Suprapubic skin (tissue), 4 donors: ENCODE measurements at regions not wholly inside any gene's neighbourhood (a gene's known extent, or its start where the extent isn't known, plus 50 kb on each side); places are given as distances from the start of the nearest gene placed in this dataset.

ENCODE experiments used
- DNase-seq, 2 donors: peaks; one replicate each; pipeline ENCODE4 v3.0.0-alpha.2; 2019; ENCODE audit warnings: low spot score in 2 of 2
- H3K27ac ChIP-seq: fragments of 200-600 bp; sonication (generic); one replicate; pipeline ENCODE4 v1.5.1; 2019
- H3K27me3 ChIP-seq: fragments of 200-600 bp; sonication (generic); one replicate; pipeline ENCODE4 v1.5.1; 2019
- H3K36me3 ChIP-seq: fragments of 200-600 bp; sonication (generic); one replicate; pipeline ENCODE4 v1.5.1; 2019
- H3K4me1 ChIP-seq: fragments of 200-600 bp; sonication (generic); one replicate; pipeline ENCODE4 v1.5.1; 2019
- H3K4me3 ChIP-seq: fragments of 200-600 bp; sonication (generic); one replicate; pipeline ENCODE4 v1.5.1; 2019; ENCODE audit warnings: mild to moderate bottlenecking
- H3K9me3 ChIP-seq: fragments of 200-600 bp; sonication (generic); one replicate; pipeline ENCODE4 v1.5.1; 2019
- EP300 ChIP-seq: sonication (generic); formaldehyde crosslinking; IDR thresholded peaks from one replicate; pipeline ENCODE4 v1.6.1; 2017; ENCODE audit warnings: antibody characterized with exemption
- POLR2A ChIP-seq, 2 donors: fragments of 450-650 bp; IDR thresholded peaks; one replicate each; pipeline ENCODE4 v1.6.1; 2017; ENCODE audit warnings: antibody characterized with exemption in 2 of 2, mild to moderate bottlenecking in 2 of 2, moderate library complexity in 2 of 2
- POLR2AphosphoS5 ChIP-seq, 3 donors: sonication (generic); formaldehyde crosslinking; IDR thresholded peaks; one replicate each; pipeline ENCODE4 v1.6.1; 2017; ENCODE audit warnings: antibody characterized with exemption in 3 of 3
- WGBS: methylation state at CpG from one replicate; pipeline ENCODE4 v1.1.5; 2018; 5-methylcytosine and 5-hydroxymethylcytosine counted together
- TF ChIP-seq, protein P1 (sequence below), 2 donors: fragments of 200-600 bp in 1 of 2; fragments of 450-650 bp in 1 of 2; sonication (generic) in 1 of 2; IDR thresholded peaks; one replicate each; pipeline ENCODE4 v1.5.1; 2016 to 2019; ENCODE audit warnings: antibody characterized with exemption in 2 of 2, mild to moderate bottlenecking in 1 of 2, moderate library complexity in 1 of 2

DNA sequence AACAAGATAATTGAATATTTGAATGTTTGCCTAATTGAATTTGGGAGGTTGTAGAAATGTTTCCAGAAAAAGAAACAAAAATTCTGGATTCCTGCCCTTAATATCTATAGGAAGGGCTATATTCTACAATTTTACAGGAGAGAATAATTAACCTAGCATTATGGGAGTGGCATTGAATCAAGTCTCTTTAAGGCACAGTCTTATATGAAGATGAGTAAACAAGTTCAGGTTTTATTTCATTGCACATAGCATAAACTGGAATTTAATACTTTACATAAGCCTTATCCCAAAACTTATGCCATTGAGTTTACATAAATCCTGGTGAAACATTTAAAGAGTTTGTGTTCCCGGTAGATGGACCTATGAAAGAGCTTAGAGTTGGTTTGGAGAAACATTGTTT, 138.1 kb upstream of the ADAMTSL1 start:
- no peak for TF ChIP-seq EP300
- no peak for TF ChIP-seq POLR2AphosphoS5 (IDR thresholded peaks at IDR 0.05)
- WGBS: 93% methylated on average over 1 of the region's 1 CpG
- Histone ChIP-seq H3K36me3 (no peaks in the 10 kb centered on the region), H3K9me3 (no peaks in the 10 kb centered on the region), H3K27me3 (no peaks in the 10 kb centered on the region), H3K4me3 (no peak overlapping the region), H3K4me1 (no peaks in the 10 kb centered on the region), H3K27ac (no peak overlapping the region)
- DNase-seq: no peak

DNA sequence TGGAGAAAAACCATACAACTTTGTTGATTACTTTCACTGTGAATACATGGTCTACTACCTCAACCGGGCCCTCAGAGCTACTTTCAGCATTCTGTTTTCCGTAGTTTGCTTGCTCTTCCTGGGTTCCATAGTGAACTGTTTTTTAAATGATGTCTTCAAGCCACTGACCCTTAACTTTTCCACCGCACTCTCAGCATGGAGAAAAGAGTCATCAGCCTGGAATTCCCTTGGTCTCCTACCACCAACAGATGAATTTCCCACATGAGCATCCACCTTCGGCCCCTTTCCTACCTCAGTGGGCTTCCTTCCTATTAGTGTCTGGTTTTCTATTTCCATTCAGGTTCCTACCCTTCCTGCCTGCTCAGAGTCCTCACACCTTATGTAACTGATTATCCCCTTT, 135.9 kb upstream of the ADAMTSL1 start:
- no peak for DNase-seq
- 97% methylated on average over 4 of the region's 4 CpGs for WGBS

DNA sequence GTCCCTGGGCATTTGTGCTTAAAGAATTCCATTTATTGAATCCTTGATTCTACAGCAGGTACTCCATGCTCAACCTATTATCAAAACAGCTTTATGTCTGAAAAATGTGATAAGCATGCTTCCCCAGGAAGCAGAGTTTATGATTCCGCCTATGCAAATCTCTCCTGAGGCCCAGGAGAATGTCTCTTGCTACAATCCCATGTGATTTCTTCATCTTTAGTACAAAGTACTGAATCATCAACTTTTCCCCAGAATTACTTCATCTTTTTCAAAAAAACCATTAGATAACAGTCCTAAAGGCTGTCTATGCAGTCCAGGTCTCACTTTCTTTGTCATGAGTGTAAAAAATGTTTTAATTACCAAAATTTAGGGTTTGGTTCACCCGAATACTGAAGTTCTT, 130.2 kb upstream of the ADAMTSL1 start:
- TF ChIP-seq POLR2AphosphoS5 (IDR thresholded peaks at IDR 0.05): no peak
- no peak for TF ChIP-seq POLR2A (IDR thresholded peaks at IDR 0.05)
- TF ChIP-seq EP300: no peak
- TF ChIP-seq, protein P1, sequence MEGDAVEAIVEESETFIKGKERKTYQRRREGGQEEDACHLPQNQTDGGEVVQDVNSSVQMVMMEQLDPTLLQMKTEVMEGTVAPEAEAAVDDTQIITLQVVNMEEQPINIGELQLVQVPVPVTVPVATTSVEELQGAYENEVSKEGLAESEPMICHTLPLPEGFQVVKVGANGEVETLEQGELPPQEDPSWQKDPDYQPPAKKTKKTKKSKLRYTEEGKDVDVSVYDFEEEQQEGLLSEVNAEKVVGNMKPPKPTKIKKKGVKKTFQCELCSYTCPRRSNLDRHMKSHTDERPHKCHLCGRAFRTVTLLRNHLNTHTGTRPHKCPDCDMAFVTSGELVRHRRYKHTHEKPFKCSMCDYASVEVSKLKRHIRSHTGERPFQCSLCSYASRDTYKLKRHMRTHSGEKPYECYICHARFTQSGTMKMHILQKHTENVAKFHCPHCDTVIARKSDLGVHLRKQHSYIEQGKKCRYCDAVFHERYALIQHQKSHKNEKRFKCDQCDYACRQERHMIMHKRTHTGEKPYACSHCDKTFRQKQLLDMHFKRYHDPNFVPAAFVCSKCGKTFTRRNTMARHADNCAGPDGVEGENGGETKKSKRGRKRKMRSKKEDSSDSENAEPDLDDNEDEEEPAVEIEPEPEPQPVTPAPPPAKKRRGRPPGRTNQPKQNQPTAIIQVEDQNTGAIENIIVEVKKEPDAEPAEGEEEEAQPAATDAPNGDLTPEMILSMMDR (IDR thresholded peaks at IDR 0.05): no peak
- H3K36me3 ChIP-seq: no peaks in the 10 kb centered on the region
- 93% methylated on average over 2 of the region's 2 CpGs for WGBS
- no peaks in the 10 kb centered on the region for H3K27me3 ChIP-seq
- DNase-seq: no peak
- H3K27ac ChIP-seq: no peak overlapping the region
- H3K4me1 ChIP-seq: no peaks in the 10 kb centered on the region
- H3K4me3 ChIP-seq: no peak overlapping the region
- no peaks in the 10 kb centered on the region for H3K9me3 ChIP-seq

More for the DNA sequence above, 135.9 kb upstream of the ADAMTSL1 start:
- Histone ChIP-seq H3K9me3 (no peaks in the 10 kb centered on the region), H3K4me3 (no peak overlapping the region), H3K4me1 (no peaks in the 10 kb centered on the region), H3K36me3 (no peaks in the 10 kb centered on the region), H3K27ac (no peak overlapping the region), H3K27me3 (no peaks in the 10 kb centered on the region)
- no peak for TF ChIP-seq POLR2AphosphoS5 (IDR thresholded peaks at IDR 0.05)
- TF ChIP-seq, protein P1 (IDR thresholded peaks at IDR 0.05): no peak
- TF ChIP-seq POLR2A (IDR thresholded peaks at IDR 0.05): no peak
- TF ChIP-seq EP300: no peak

DNA sequence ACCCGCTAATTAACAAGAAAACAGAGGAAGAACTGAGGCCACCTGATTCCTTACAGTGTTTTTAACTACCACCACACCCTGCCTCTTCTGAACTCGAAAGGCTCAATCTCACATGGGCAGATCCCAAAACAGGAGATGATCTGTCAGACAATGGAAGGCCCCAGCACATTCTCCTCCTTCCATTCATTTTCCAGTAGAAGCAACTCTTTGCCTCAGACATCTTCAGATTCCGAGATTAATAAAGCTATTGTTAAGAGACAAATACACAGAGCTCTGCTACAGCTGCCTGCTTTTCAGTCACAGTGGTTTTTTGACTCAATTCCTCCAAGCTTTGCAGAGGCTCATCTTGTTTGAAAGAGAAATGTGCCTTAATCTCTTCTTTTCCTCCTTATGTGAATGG, 127.2 kb upstream of the ADAMTSL1 start:
- Histone ChIP-seq H3K36me3 (no peaks in the 10 kb centered on the region), H3K27me3 (no peaks in the 10 kb centered on the region), H3K9me3 (no peaks in the 10 kb centered on the region), H3K27ac (no peak overlapping the region), H3K4me1 (no peaks in the 10 kb centered on the region), H3K4me3 (no peak overlapping the region)
- DNase-seq: no peak
- TF ChIP-seq, protein P1 (IDR thresholded peaks at IDR 0.05): no peak
- TF ChIP-seq POLR2AphosphoS5 (IDR thresholded peaks at IDR 0.05) (no peak), EP300 (no peak)
- 78% methylated on average over 3 of the region's 3 CpGs for WGBS

DNA sequence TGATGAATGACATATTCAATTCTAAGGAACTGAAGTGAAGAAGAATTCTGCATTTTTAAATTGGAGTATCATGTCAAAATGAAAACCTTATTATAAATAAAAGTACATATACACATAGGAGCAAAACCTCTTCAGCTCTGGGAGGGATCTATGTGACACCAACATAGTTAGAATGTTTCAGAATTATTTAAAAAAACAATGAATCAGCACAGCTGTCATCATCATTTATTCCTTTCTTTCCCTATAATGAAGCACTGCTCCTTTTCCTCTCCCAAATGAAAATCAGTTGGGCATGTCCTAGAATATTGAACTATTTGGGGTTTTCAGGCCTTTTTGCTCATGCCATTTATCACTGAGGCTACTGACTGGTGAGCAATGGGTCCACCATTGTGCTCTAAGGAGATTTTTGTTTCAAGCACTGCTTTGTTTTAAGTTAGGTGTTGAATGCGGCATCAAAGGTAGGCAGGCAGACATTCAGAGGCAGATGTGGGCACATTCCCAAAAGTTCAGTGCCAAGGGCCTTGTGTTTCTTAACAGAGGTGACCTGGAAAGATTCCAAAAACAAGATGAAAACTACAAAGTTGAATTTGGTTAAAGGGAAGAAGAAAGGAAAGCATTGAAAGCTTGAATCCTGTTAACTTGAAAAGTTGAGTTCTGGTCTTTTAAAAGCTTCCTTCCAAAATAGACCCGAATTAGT, 126.4 kb upstream of the ADAMTSL1 start:
- no peaks in the 10 kb centered on the region for H3K4me1 ChIP-seq
- no peak for DNase-seq
- no peak overlapping the region for H3K27ac ChIP-seq
- H3K4me3 ChIP-seq: no peak overlapping the region
- TF ChIP-seq POLR2A (IDR thresholded peaks at IDR 0.05) (no peak), POLR2AphosphoS5 (IDR thresholded peaks at IDR 0.05) (no peak)
- TF ChIP-seq, protein P1 (IDR thresholded peaks at IDR 0.05): no peak
- no peaks in the 10 kb centered on the region for H3K27me3 ChIP-seq
- H3K36me3 ChIP-seq: no peaks in the 10 kb centered on the region
- no peaks in the 10 kb centered on the region for H3K9me3 ChIP-seq
- 43% methylated on average over 2 of the region's 2 CpGs for WGBS

DNA sequence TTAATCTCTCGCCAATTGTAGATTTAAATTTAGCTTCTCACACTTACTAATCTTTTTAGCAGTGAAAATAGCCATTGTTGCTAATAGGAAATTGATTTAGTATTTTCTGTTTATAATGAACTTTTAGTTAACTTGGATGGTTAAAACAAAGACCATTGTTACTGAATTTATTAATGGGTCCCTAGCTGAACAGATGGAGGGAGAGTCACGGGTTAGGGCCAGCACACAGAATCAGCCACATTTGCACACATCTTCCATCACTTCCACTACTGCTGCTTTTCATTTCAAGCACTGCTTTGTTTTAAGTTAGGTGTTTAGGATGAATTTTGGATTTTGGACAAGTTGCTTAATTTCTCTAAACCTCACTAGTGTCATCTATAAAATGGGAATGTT, 125.9 kb upstream of the ADAMTSL1 start:
- 71% methylated on average over 2 of the region's 2 CpGs for WGBS
- H3K9me3 ChIP-seq: no peaks in the 10 kb centered on the region
- H3K36me3 ChIP-seq: no peaks in the 10 kb centered on the region
- H3K4me1 ChIP-seq: no peaks in the 10 kb centered on the region
- DNase-seq: no peak
- TF ChIP-seq POLR2A (IDR thresholded peaks at IDR 0.05) (no peak), POLR2AphosphoS5 (IDR thresholded peaks at IDR 0.05) (no peak), EP300 (no peak)
- TF ChIP-seq, protein P1 (IDR thresholded peaks at IDR 0.05): no peak
- no peak overlapping the region for H3K27ac ChIP-seq
- H3K4me3 ChIP-seq: no peak overlapping the region
- no peaks in the 10 kb centered on the region for H3K27me3 ChIP-seq
